ENCODE measurements at regions not wholly inside any gene's neighbourhood (a gene's known extent, or its start where the extent isn't known, plus 50 kb on each side); places are given as distances from the start of the nearest gene placed in this dataset.

- TF ChIP-seq, protein P1, sequence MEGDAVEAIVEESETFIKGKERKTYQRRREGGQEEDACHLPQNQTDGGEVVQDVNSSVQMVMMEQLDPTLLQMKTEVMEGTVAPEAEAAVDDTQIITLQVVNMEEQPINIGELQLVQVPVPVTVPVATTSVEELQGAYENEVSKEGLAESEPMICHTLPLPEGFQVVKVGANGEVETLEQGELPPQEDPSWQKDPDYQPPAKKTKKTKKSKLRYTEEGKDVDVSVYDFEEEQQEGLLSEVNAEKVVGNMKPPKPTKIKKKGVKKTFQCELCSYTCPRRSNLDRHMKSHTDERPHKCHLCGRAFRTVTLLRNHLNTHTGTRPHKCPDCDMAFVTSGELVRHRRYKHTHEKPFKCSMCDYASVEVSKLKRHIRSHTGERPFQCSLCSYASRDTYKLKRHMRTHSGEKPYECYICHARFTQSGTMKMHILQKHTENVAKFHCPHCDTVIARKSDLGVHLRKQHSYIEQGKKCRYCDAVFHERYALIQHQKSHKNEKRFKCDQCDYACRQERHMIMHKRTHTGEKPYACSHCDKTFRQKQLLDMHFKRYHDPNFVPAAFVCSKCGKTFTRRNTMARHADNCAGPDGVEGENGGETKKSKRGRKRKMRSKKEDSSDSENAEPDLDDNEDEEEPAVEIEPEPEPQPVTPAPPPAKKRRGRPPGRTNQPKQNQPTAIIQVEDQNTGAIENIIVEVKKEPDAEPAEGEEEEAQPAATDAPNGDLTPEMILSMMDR (IDR thresholded peaks at IDR 0.05) = no peak
- TF ChIP-seq POLR2A (IDR thresholded peaks at IDR 0.05) (no peak), POLR2AphosphoS5 (IDR thresholded peaks at IDR 0.05) (no peak)
Observed at GRCh38 chr1:232863544-232864275, 58.5 kb downstream of the MAP10 start.

Data from suprapubic skin (tissue), 4 donors.